ENCODE measurements at regions not wholly inside any gene's neighbourhood (a gene's known extent, or its start where the extent isn't known, plus 50 kb on each side); places are given as distances from the start of the nearest gene placed in this dataset.

DNA sequence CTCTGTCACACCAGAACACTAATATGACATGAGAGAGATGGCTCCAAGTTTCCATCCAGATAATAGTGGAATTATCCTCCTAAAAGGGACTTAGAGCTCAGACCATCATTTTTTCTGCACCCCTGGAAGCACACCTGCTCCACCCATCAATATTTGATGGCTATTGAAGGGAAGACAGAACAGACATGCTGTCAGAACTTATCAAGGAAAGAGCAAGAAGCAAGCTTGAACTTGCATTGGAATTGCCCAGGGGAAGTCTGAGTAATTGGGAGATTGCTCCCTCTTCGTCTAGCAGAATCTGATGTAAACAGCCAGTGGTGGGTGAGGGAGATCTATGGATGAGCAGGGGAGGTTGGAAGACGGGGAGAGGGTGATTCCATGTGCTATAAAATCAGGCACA, 874.4 kb upstream of the TENM4 start:
- Mint-ChIP-seq H3K4me1 (ENCODE audit: unreplicated experiment) (no peaks in the 10 kb centered on the region), H3K27ac (ENCODE audit: unreplicated experiment) (no peak overlapping the region), H3K36me3 (ENCODE audit: low read depth, unreplicated experiment) (no peaks in the 10 kb centered on the region), H3K9me3 (ENCODE audit: unreplicated experiment) (no peaks in the 10 kb centered on the region), H3K27me3 (ENCODE audit: unreplicated experiment) (peaks cover 4% of the 10 kb centered on the region), H3K4me3 (ENCODE audit: unreplicated experiment) (no peak overlapping the region)
- no peak for DNase-seq (ENCODE audit: low spot score)
- TF ChIP-seq, protein P1, sequence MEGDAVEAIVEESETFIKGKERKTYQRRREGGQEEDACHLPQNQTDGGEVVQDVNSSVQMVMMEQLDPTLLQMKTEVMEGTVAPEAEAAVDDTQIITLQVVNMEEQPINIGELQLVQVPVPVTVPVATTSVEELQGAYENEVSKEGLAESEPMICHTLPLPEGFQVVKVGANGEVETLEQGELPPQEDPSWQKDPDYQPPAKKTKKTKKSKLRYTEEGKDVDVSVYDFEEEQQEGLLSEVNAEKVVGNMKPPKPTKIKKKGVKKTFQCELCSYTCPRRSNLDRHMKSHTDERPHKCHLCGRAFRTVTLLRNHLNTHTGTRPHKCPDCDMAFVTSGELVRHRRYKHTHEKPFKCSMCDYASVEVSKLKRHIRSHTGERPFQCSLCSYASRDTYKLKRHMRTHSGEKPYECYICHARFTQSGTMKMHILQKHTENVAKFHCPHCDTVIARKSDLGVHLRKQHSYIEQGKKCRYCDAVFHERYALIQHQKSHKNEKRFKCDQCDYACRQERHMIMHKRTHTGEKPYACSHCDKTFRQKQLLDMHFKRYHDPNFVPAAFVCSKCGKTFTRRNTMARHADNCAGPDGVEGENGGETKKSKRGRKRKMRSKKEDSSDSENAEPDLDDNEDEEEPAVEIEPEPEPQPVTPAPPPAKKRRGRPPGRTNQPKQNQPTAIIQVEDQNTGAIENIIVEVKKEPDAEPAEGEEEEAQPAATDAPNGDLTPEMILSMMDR (IDR thresholded peaks at IDR 0.05; ENCODE audit: unreplicated experiment), result no peak

DNA sequence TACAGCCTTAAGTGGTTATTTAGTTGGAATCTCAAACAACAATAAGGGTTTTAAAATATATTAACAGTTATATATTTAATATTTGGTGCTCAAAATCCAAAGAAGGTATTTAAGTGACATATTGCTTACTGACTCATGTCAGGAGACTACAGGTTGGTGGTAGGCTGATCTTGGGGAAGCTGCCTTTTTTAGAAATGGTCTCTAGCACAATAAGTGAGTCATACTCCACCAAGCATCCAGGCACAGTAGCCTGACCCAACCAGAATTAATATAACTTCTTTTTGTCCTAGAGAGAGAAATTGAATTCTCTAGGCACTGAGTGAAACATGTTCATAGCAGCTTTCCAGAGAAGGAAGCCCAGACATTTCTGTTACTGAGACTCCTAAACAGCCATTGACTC, 868.5 kb upstream of the TENM4 start:
- no peaks in the 10 kb centered on the region for H3K27me3 Mint-ChIP-seq (ENCODE audit: unreplicated experiment)
- H3K4me1 Mint-ChIP-seq (ENCODE audit: unreplicated experiment), result no peaks in the 10 kb centered on the region
- H3K27ac Mint-ChIP-seq (ENCODE audit: unreplicated experiment), result no peak overlapping the region
- peaks cover 7% of the 10 kb centered on the region for H3K36me3 Mint-ChIP-seq (ENCODE audit: low read depth, unreplicated experiment)
- TF ChIP-seq, protein P1 (IDR thresholded peaks at IDR 0.05; ENCODE audit: unreplicated experiment), result no peak
- H3K9me3 Mint-ChIP-seq (ENCODE audit: unreplicated experiment), result no peaks in the 10 kb centered on the region
- no peak overlapping the region for H3K4me3 Mint-ChIP-seq (ENCODE audit: unreplicated experiment)
- no peak for DNase-seq (ENCODE audit: low spot score)

DNA sequence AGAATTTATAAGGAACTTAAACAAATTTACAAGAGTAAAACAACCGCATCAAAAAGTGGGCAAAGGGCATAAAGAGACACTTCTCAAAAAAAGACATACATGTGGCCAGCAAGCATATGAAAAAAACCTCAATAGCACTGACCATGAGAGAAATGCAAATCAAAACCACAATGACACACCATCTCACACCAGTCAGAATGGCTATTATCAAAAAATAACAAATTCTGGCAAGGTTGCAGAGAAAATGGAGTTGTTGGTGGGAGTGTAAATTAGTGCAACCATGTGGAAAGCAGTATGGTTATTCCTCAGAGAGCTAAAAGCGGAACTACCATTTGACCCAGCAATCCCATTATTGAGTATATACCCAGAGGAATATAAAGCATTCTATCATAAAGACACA, 866.8 kb upstream of the TENM4 start:
- no peak for DNase-seq (ENCODE audit: low spot score)
- Mint-ChIP-seq H3K36me3 (ENCODE audit: low read depth, unreplicated experiment) (peaks cover 13% of the 10 kb centered on the region), H3K9me3 (ENCODE audit: unreplicated experiment) (no peaks in the 10 kb centered on the region), H3K27me3 (ENCODE audit: unreplicated experiment) (no peaks in the 10 kb centered on the region), H3K4me3 (ENCODE audit: unreplicated experiment) (no peak overlapping the region), H3K27ac (ENCODE audit: unreplicated experiment) (no peak overlapping the region), H3K4me1 (ENCODE audit: unreplicated experiment) (no peaks in the 10 kb centered on the region)
- TF ChIP-seq, protein P1 (IDR thresholded peaks at IDR 0.05; ENCODE audit: unreplicated experiment), result no peak

DNA sequence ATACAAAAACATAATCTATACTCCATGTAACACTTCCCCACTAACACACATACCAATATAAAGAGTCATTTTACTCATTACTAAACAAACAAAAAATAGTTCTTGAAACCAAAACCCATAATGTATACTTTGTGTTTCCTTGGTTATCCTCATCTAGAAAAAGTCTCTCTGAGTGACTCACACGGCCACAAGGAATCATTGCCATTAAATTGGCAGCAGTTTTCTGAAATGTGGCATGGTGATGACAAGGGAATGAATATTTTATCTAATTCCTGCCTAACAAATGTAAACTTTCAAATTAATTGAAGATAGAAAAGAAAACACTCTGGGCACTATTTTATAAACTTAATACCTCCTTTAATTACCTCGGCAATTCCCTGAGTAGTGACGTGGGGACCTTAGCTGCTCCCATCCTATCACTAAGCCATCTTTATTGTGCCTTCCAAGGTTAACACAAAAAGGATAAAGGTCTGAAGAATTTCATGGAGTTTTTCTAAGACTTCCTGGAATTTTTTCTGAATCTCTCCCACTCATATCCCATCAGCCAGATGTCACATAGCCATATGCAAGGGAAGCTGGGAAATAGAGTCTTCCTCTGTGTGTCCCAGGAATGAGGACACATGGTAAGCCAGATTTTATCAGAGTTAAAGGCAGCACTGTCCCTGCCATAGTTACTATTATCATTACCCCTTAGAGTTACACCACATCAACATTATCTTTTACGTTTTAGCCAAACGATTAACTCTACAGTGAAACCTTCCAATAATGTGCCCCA, 857.2 kb upstream of the TENM4 start:
- no peaks in the 10 kb centered on the region for H3K4me1 Mint-ChIP-seq (ENCODE audit: unreplicated experiment)
- no peak for DNase-seq (ENCODE audit: low spot score)
- H3K36me3 Mint-ChIP-seq (ENCODE audit: low read depth, unreplicated experiment), result peaks cover 3% of the 10 kb centered on the region
- TF ChIP-seq, protein P1 (IDR thresholded peaks at IDR 0.05; ENCODE audit: unreplicated experiment), result no peak
- no peak overlapping the region for H3K4me3 Mint-ChIP-seq (ENCODE audit: unreplicated experiment)
- H3K27me3 Mint-ChIP-seq (ENCODE audit: unreplicated experiment), result no peaks in the 10 kb centered on the region
- H3K9me3 Mint-ChIP-seq (ENCODE audit: unreplicated experiment), result no peaks in the 10 kb centered on the region
- no peak overlapping the region for H3K27ac Mint-ChIP-seq (ENCODE audit: unreplicated experiment)

DNA sequence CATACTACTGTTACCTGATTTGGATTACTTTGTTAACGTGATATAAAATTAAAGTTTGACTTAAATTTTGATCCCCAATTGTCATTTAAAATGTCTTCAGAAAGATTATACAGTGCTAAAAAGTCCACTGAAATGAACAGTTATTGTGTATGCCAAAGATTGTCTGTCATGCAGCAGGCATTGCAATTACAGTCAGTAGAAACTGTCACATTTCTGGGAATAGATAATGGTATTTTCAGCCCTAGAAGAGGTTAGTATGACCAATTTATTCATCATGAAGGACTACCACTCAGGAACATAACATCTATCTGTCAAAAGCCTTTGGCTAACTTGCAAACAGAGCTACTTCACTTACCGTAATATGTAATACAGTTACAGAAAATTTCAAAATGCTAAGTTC, 852.5 kb upstream of the TENM4 start:
- no peak overlapping the region for H3K27ac Mint-ChIP-seq (ENCODE audit: unreplicated experiment)
- no peaks in the 10 kb centered on the region for H3K9me3 Mint-ChIP-seq (ENCODE audit: unreplicated experiment)
- TF ChIP-seq, protein P1 (IDR thresholded peaks at IDR 0.05; ENCODE audit: unreplicated experiment), result no peak
- H3K4me1 Mint-ChIP-seq (ENCODE audit: unreplicated experiment), result no peaks in the 10 kb centered on the region
- H3K27me3 Mint-ChIP-seq (ENCODE audit: unreplicated experiment), result no peaks in the 10 kb centered on the region
- DNase-seq (ENCODE audit: low spot score), result no peak
- H3K4me3 Mint-ChIP-seq (ENCODE audit: unreplicated experiment), result no peak overlapping the region
- H3K36me3 Mint-ChIP-seq (ENCODE audit: low read depth, unreplicated experiment), result no peaks in the 10 kb centered on the region
